Hindlimb muscle (tissue), 1 donor: ENCODE measurements at regions not wholly inside any gene's neighbourhood (a gene's known extent, or its start where the extent isn't known, plus 50 kb on each side); places are given as distances from the start of the nearest gene placed in this dataset.

Experiments used
- DNase-seq: peaks from one replicate; pipeline ENCODE4 v3.0.0-alpha.2; 2013

DNA sequence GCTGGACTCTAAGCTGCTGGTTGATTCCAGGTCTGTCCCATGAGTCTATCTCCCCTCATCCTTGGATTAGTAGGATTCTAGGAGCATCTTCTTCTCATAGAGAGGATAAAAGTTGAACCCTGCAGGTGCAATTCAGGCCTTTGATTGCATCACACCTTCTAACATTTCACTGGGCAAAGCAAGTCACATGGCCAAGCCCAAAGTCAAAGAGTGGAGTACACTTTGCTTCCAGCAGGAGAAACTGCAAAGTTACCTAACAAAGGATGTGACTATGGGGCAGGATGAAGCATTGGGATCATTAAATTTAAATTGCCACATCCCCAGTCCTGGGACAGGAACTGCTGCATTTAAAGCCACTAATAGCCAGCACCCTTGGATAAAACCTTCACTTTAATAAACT, 51.0 kb upstream of the EGFLAM start:
- DNase-seq = no peak

DNA sequence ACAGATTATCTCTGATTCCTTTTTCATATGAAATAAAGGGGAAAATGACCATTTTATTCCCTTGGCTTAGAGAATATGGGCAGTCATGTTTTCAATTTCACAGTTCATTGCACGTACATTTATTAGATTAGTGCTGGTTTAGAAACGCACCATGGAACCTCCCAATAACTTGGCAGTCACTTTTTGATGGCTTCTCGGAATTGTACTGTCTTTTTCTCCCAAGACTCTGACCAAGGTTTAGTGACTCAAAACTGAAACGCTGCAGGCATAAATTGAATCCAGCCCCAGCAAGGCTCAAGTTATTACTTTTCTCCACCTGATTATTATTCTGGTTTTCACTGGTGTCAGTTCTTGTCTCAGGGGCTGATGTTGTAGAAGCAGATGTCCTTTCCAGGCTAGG, 55.6 kb upstream of the EGFLAM start:
- no peak for DNase-seq

DNA sequence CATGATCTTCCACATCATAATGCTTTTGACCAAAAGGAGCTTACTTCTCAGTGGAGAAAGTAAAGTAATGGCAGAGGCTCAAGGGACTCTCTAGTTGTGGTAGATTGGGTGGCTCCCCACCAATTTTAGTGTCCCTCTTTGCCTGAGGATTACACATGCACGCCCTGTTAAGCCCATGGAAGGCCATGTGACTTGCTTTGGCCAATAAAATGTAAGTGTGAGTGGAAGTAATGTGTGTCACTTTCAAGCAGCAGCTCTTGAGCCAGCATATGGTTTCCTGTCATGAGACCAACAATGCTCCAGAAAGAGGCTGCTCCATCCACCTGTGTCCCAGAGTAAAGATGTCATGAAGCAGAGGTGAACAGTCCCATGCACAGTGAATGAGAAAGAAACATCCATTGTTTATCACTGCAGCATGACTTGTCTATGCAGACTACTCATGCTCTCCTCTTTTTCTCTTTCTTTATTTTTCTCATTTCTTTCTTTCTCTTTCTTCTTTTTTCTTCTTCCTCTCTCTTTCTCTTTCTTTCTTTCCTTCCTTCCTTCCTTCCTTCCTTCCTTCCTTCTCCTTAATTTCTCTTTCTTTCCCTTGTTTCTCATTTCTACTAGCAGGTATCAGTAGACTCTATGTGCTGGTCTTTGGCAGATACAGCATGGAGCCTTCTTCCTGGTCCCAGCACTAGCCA, 57.3 kb upstream of the EGFLAM start:
- no peak for DNase-seq

- no peak for DNase-seq
Observed at GRCh38 chr5:38197118-38197517, 61.2 kb upstream of the EGFLAM start.

GRCh38 chr5:38193015-38193581, 65.3 kb upstream of the EGFLAM start:
- DNase-seq = peak; percentile 61

GRCh38 chr5:38191693-38192092, 66.7 kb upstream of the EGFLAM start:
- no peak for DNase-seq

DNA sequence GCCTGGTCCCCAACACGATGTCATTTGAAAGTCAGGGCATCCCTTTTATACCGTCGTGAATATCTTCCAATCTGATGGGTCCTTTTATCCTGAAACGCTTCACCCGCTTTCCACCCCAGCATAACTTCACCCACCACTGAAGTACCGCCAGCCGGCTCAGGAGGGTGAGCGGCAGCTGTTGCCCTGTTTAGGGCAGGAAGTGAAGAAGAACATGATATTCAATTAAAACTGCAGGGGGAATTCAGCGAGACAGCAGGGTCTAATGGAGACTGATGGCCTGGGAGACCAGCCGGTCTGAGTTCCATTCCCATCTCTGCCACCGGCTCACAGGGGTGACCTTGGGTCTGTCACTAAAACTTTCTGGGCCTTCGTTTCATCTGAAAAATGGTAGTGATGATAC, 68.2 kb upstream of the EGFLAM start:
- DNase-seq = no peak

DNA sequence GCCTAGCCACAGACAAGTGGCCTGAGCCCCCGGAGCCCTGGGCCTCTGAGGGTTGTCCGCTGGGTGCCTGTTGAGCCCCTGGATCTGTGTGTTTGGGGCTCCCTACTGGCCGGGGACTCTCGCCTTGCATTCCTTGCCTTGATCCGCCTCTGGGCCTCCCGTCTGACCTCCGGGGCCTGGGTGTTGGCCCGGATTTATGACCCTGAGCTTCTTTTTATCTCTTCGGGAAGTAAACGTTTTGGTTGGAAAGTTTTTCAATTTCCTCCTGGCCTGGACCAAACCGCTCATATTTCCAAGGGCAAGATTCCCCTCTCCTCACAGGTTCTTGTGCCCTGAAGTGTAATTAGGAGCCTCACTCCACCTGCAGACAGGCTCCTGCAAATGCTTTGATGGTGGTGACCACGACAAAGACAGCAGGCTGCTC, 69.3 kb upstream of the EGFLAM start:
- no peak for DNase-seq

- no peak for DNase-seq
Observed at GRCh38 chr5:38188591-38188990, 69.8 kb upstream of the EGFLAM start.

GRCh38 chr5:38187532-38187931, 70.8 kb upstream of the EGFLAM start:
- no peak for DNase-seq

GRCh38 chr5:38184627-38185026, 73.7 kb upstream of the EGFLAM start:
- DNase-seq = no peak

DNA sequence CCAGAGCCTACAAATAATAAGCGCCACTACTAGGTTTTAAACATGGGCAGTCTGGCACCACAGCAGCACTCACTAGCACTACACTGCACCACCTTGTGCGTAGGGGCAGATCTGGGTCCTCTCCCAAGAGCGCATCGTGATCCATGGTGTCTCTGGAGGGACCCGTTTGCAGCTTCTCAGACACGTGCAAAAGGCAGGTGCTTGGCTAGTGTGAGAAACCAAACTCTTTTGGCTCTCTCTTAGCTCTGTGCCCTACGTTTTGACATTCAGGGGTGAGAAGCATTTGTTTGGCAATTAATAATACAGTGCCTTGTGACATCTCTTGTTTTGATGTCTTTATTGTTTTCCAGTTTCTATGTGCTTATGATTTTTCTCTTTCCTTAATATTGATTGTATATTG, 75.4 kb upstream of the EGFLAM start:
- DNase-seq = no peak

- DNase-seq = no peak
Observed at GRCh38 chr5:38168029-38168428, 90.3 kb upstream of the EGFLAM start.

- DNase-seq = peak; percentile 4
Observed at GRCh38 chr5:38167562-38167996, 90.8 kb upstream of the EGFLAM start.

DNA sequence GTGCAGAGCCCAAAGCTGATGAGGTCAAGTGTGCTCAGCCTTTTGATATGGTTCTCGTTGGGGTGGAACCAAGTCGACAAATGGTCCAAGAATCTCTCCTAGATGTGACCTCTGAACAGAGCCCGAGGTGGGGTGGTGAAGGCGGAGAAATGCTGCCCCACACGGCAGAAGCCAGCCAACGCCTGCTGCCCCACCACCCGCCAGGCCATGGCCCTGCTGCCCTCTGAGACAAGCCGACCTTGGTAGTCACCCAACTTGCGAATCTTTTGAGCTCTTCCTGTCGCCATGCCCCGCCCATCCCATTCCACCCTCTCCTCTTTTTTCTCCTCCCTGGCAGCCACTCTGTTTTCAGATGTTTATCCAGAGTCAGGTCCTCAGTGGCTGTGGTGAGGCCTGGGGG, 91.5 kb upstream of the EGFLAM start:
- no peak for DNase-seq

- DNase-seq = no peak
Observed at GRCh38 chr5:38165435-38165834, 92.9 kb upstream of the EGFLAM start.

DNA sequence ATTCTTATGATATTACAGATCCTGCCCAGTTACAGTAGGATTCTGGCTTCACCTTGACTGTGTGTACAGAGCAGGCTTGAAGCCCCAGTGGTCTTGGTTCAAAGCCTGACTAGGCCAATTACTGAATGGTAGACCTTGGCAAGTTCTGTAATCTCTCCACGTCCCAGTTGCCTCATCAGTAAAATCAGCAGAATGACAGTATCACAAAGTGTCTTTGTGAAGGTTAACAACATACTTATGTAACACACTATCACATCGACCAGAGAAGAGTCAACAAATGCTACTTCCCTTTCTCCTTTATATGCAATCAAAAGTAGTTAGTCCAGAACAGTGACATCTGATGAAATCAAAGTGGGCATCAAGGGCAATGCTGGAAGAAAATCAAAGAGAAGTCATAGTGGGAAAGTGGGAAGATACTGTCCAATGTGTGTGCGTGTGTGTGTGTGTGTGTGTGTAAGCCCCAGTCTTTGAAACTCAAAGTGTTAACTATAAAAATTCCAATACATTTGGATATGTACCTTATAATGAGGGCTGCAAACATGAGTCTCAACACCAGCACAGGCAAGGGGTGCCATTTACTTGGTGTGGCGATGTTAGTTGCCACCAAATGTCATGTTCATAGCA, 93.5 kb upstream of the EGFLAM start:
- no peak for DNase-seq

DNA sequence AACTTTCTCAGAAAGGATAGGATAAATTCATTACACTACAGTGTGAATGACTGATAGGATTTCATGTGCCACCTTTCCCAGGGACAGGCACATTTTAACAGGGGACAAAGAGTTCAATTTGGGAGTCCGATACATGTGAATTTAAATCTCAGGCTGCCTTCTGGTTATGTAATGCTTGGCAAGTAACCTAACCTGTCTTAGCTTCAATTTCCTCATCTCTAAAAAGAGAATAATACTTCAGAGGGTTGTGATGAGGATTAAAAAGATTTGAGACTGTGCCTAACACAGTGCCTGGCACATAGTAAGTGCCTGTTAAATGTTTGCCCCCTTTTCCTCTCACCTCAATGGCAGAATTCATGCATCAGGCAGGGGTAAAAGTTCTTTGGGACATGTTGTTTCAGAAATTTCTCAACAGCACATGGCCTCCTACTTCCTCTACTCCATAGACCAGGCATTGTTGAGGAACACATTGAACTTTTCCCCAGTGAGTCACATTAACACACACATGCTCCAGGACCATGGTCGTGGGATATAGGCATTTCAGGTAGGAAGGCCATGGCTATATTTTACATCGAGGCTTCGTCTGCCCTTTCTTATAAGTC, 94.6 kb upstream of the EGFLAM start:
- no peak for DNase-seq

- no peak for DNase-seq
Observed at GRCh38 chr5:38162625-38163024, 95.7 kb upstream of the EGFLAM start.

- DNase-seq = no peak
Observed at GRCh38 chr5:38157024-38157423, 101.3 kb upstream of the EGFLAM start.

DNA sequence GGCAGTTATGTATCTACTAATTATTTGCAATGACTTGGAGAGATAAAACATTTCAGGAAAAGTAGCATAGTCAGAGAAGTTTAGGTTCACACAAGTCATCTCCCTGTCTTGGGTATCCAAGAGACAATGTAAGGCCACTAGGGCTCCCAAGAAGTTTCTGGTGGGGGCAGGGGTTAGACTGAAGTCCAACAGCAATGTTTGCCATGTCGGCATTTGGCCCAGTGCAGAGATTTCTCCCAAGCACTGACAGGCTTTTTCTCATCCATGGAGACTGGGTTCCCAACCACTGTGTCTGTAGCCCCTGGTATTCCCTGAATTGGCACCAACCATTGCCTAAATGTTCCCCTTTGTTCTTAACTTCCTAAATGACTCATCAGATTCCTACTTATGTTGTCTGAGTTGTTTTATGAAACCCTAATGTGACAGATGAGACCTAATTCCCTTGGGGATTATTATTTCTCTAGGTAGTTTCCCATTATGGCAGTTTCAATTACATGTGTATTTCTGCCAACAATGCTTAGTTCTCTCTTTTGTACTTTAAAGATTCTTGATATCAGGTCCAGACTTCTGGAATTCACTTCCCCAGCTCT, 103.6 kb upstream of the EGFLAM start:
- no peak for DNase-seq

GRCh38 chr5:38151878-38152277, 106.5 kb upstream of the EGFLAM start:
- no peak for DNase-seq

- DNase-seq = no peak
Observed at GRCh38 chr5:38149815-38150195, 108.6 kb upstream of the EGFLAM start.
